ENCODE measurements at regions not wholly inside any gene's neighbourhood (a gene's known extent, or its start where the extent isn't known, plus 50 kb on each side); places are given as distances from the start of the nearest gene placed in this dataset.

DNA sequence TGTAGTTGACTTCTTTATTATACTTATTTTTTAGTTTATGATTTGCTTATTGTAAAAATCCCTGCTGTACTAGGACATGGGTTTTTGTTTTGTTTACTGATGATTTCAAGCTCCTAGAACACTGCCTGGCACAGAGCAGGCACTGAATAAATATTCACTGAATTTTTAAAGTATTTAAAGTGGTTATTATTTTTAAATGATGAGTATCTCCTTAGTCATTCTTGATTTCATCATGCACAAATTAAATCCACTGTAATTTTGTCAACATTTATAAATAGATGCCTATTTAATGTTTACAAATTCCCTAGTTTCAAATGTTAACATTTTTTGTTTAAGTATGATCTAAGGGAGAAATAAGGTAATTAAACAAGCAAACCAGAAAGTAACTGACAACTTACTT lies 367.9 kb upstream of the SLIT2 start:
- POLR2A ChIA-PET: no interaction called here

More for the DNA sequence above, 367.9 kb upstream of the SLIT2 start:
- no peak overlapping the region for H2AFZ ChIP-seq (ENCODE audit: control insufficient read depth, low read depth, low read length)
- no peak overlapping the region for H3K27ac ChIP-seq (ENCODE audit: control insufficient read depth, insufficient read depth)
- H3K79me2 ChIP-seq (ENCODE audit: control insufficient read depth, insufficient read depth, low read length): no peaks in the 10 kb centered on the region
- ATAC-seq (no peak), FAIRE-seq (no peak), DNase-seq (ENCODE audit: low read depth, low spot score) (no peak)
- CTCF ChIA-PET: no interaction called here
- in situ Hi-C loops (cut with MboI): no loop called here
- H4K20me1 ChIP-seq (ENCODE audit: control insufficient read depth, insufficient read depth): no peaks in the 10 kb centered on the region
- RAD21 ChIA-PET (ENCODE audit: unreplicated experiment): no interaction called here
- H3K4me2 ChIP-seq (ENCODE audit: control insufficient read depth, insufficient read depth): no peak overlapping the region
- H3K27me3 ChIP-seq (replicated peaks in 1 of 2; ENCODE audit: control insufficient read depth in 2 of 2, insufficient read depth in 2 of 2, low read length in 1 of 2): no peaks in the 10 kb centered on the region
- BruUV-seq (replicated peaks): no TSS peak
- SMC1A ChIA-PET (ENCODE audit: uncharacterized antibody, unreplicated experiment): no interaction called here
- intact Hi-C loops (cut with micrococcal nuclease; ENCODE audit: unreplicated experiment): no loop called here
- H3K9me3 ChIP-seq (replicated peaks; ENCODE audit: control insufficient read depth, insufficient read depth, low read length): no peaks in the 10 kb centered on the region
- H3K9ac ChIP-seq (ENCODE audit: control insufficient read depth, insufficient read depth, low read length): no peak overlapping the region
- no peak overlapping the region for H3K4me3 ChIP-seq
- no peak for TF ChIP-seq ZNF622 (IDR thresholded peaks at IDR 0.05)
- TF ChIP-seq, protein P1, sequence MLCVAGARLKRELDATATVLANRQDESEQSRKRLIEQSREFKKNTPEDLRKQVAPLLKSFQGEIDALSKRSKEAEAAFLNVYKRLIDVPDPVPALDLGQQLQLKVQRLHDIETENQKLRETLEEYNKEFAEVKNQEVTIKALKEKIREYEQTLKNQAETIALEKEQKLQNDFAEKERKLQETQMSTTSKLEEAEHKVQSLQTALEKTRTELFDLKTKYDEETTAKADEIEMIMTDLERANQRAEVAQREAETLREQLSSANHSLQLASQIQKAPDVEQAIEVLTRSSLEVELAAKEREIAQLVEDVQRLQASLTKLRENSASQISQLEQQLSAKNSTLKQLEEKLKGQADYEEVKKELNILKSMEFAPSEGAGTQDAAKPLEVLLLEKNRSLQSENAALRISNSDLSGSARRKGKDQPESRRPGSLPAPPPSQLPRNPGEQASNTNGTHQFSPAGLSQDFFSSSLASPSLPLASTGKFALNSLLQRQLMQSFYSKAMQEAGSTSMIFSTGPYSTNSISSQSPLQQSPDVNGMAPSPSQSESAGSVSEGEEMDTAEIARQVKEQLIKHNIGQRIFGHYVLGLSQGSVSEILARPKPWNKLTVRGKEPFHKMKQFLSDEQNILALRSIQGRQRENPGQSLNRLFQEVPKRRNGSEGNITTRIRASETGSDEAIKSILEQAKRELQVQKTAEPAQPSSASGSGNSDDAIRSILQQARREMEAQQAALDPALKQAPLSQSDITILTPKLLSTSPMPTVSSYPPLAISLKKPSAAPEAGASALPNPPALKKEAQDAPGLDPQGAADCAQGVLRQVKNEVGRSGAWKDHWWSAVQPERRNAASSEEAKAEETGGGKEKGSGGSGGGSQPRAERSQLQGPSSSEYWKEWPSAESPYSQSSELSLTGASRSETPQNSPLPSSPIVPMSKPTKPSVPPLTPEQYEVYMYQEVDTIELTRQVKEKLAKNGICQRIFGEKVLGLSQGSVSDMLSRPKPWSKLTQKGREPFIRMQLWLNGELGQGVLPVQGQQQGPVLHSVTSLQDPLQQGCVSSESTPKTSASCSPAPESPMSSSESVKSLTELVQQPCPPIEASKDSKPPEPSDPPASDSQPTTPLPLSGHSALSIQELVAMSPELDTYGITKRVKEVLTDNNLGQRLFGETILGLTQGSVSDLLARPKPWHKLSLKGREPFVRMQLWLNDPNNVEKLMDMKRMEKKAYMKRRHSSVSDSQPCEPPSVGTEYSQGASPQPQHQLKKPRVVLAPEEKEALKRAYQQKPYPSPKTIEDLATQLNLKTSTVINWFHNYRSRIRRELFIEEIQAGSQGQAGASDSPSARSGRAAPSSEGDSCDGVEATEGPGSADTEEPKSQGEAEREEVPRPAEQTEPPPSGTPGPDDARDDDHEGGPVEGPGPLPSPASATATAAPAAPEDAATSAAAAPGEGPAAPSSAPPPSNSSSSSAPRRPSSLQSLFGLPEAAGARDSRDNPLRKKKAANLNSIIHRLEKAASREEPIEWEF (IDR thresholded peaks at IDR 0.05; ENCODE audit: insufficient replicate concordance, low read depth, low read length): no peak
- TF ChIP-seq, protein P2, sequence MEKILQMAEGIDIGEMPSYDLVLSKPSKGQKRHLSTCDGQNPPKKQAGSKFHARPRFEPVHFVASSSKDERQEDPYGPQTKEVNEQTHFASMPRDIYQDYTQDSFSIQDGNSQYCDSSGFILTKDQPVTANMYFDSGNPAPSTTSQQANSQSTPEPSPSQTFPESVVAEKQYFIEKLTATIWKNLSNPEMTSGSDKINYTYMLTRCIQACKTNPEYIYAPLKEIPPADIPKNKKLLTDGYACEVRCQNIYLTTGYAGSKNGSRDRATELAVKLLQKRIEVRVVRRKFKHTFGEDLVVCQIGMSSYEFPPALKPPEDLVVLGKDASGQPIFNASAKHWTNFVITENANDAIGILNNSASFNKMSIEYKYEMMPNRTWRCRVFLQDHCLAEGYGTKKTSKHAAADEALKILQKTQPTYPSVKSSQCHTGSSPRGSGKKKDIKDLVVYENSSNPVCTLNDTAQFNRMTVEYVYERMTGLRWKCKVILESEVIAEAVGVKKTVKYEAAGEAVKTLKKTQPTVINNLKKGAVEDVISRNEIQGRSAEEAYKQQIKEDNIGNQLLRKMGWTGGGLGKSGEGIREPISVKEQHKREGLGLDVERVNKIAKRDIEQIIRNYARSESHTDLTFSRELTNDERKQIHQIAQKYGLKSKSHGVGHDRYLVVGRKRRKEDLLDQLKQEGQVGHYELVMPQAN (conservative IDR thresholded peaks at IDR 0.05): no peak
- no peaks in the 10 kb centered on the region for H3K4me1 ChIP-seq (ENCODE audit: control insufficient read depth, insufficient read depth, low read length)
- H3K36me3 ChIP-seq (ENCODE audit: control insufficient read depth in 2 of 2, insufficient read depth in 2 of 2, low read length in 1 of 2): no peaks in the 10 kb centered on the region

Data from GM12878 (cell line).